ENCODE measurements at regions not wholly inside any gene's neighbourhood (a gene's known extent, or its start where the extent isn't known, plus 50 kb on each side); places are given as distances from the start of the nearest gene placed in this dataset.

- no peak for DNase-seq (ENCODE audit: low read depth)
These were observed 259.0 kb upstream of the G2E3 start for GRCh38 chr14:30299915-30300314.

GRCh38 chr14:30303350-30303749 lies 255.6 kb upstream of the G2E3 start:
- DNase-seq (ENCODE audit: low read depth): no peak

GRCh38 chr14:30305346-30305745 lies 253.6 kb upstream of the G2E3 start:
- DNase-seq (ENCODE audit: low read depth): no peak

GRCh38 chr14:30309405-30309804 lies 249.6 kb upstream of the G2E3 start:
- no peak for DNase-seq (ENCODE audit: low read depth)

GRCh38 chr14:30312214-30312613 lies 246.7 kb upstream of the G2E3 start:
- no peak for DNase-seq (ENCODE audit: low read depth)

- DNase-seq (ENCODE audit: low read depth): no peak
These were observed 241.2 kb upstream of the G2E3 start for GRCh38 chr14:30317729-30318128.

- DNase-seq (ENCODE audit: low read depth): no peak
These were observed 236.1 kb upstream of the G2E3 start for GRCh38 chr14:30322819-30323218.

- no peak for DNase-seq (ENCODE audit: low read depth)
These were observed 228.9 kb upstream of the G2E3 start for GRCh38 chr14:30330033-30330432.

GRCh38 chr14:30330445-30330844 lies 228.5 kb upstream of the G2E3 start:
- peak; percentile 11 for DNase-seq (ENCODE audit: low read depth)

GRCh38 chr14:30331030-30331429 lies 227.9 kb upstream of the G2E3 start:
- DNase-seq (ENCODE audit: low read depth): no peak

GRCh38 chr14:30332374-30332773 lies 226.6 kb upstream of the G2E3 start:
- no peak for DNase-seq (ENCODE audit: low read depth)

- no peak for DNase-seq (ENCODE audit: low read depth)
These were observed 225.0 kb upstream of the G2E3 start for GRCh38 chr14:30333934-30334333.

GRCh38 chr14:30337456-30337855 lies 221.5 kb upstream of the G2E3 start:
- no peak for DNase-seq (ENCODE audit: low read depth)

- DNase-seq (ENCODE audit: low read depth): no peak
These were observed 219.6 kb upstream of the G2E3 start for GRCh38 chr14:30339311-30339901.

- no peak for DNase-seq (ENCODE audit: low read depth)
These were observed 218.5 kb upstream of the G2E3 start for GRCh38 chr14:30340495-30340894.

GRCh38 chr14:30345511-30345910 lies 213.4 kb upstream of the G2E3 start:
- no peak for DNase-seq (ENCODE audit: low read depth)

GRCh38 chr14:30348445-30348844 lies 210.5 kb upstream of the G2E3 start:
- DNase-seq (ENCODE audit: low read depth): no peak

- no peak for DNase-seq (ENCODE audit: low read depth)
These were observed 209.4 kb upstream of the G2E3 start for GRCh38 chr14:30349520-30349919.

GRCh38 chr14:30354439-30354838 lies 204.5 kb upstream of the G2E3 start:
- no peak for DNase-seq (ENCODE audit: low read depth)

GRCh38 chr14:30355431-30355913 lies 203.5 kb upstream of the G2E3 start:
- DNase-seq (ENCODE audit: low read depth): peak; percentile 87

GRCh38 chr14:30356438-30357202 lies 202.3 kb upstream of the G2E3 start:
- DNase-seq (ENCODE audit: low read depth): no peak

GRCh38 chr14:30357791-30358190 lies 201.2 kb upstream of the G2E3 start:
- no peak for DNase-seq (ENCODE audit: low read depth)
